ENCODE measurements at regions not wholly inside any gene's neighbourhood (a gene's known extent, or its start where the extent isn't known, plus 50 kb on each side); places are given as distances from the start of the nearest gene placed in this dataset.
"Not testable (repeated sequence)": the region's sequence is repeated elsewhere in the genome, so short reads cannot be mapped to it uniquely, and the experiment has no call there.

DNA sequence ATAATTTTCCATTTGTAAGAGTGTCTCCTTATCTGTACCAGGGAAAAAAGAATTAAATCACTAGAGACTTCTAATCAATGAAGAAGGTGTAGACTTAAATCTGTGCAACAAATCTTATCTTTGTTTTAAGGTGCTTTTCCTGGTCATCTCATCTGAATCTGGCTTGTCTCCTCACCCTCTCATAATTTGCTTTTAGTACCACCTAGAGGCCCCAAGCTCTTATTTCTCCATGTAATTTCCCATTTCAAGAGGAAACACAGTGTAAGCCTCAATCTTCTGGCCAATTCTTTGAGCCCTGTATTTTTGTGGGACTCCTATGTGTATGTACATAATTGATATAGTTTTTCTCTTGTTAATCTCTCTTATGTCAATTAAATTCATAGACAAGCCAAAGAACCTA is 1975.3 kb upstream of the CDH6 start:
- no peak for DNase-seq

DNA sequence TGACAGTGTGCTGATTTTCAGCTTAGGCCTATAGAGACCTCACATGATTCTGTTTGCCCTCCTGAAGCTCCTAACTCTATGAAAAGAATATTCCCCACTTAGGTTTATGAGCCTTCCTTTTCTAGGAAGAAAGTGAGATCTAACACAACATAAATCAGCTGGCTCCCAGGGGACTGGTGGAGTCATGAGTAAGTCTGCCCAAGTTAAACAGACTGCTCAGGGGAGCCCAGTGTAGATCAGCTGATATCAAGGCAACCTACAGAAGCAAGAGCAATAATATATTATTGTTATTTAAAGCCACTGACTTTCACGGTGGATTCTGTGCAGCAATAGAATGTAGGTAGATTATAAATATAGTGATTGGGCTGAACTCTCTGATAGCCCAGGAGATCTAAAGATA is 1978.6 kb upstream of the CDH6 start:
- no peak for DNase-seq

DNA sequence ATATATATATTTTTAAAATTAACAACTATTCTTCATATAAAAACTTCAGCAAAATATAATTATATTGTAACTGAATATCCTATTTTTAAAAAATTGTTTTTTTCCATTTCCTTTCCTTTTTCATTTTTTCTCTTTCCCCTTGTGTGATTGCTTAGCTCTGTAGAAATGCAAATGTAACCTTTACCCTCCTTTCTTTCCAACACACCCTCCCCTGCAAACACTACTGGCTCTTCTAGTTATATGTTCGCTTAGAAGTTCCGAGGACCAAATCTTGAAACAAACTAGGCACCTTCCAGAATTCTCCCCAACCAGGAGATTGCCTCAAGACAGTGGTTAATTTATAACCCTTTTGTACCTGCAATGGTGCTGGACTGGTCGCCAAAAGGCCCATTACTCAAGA is 1980.0 kb upstream of the CDH6 start:
- DNase-seq: no peak

DNA sequence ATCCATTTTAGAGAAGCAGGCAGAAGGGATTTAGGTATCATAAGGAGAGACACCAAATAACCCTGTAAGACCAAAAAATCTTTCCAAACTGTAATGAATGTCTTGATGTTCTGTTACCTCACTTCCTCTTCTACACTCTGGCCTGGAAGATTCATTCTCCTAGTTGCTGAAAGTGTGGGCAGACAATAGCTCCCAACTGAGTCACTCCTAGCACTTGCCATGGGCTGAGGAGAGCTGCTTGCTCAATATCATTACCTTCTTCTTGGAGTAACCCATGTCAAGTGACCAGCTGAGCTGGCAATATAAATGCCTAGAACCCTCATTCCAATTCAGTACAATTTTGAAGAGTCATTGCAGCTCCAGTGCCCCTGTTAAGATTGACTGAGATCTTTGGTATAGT is 1985.5 kb upstream of the CDH6 start:
- DNase-seq: no peak

GRCh38 chr5:29203049-29203448 is 1990.4 kb upstream of the CDH6 start:
- DNase-seq: no peak

DNA sequence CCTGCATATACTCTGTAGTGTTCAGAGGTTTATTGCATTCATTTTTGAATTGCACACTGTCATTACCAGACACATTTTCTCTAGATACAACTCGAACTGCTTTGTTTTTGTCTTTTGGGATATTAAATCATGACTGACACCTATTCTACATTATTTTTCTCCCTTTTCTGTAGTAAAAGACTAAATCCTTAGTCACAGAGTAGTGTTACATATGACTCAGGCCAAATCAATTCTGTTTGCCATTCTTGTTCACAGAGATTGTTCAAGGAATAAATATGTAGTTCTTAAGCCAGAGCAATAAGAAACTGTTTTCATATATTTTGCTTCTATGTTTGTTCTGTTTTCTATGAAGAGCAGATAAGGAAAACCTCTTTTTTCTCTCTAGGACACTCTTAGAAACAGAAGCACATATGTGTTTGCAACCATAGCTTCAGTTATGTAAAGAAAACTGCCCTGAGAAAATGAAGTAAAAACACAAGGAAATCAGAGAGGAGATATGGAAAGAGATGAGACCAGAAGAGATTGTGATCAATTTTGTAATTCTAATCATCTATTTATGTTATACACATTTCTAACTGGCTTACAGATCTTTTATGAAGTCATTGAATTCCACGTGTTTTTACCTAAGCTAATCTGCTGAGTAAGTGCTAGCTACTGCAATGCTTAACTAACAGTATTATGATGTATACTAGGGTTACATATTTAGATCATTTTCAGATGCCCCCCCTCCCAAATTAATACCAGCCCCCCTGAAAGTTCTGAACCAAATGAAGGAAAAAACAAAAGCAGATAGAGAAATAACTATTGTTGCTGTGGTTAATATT is 1995.6 kb upstream of the CDH6 start:
- DNase-seq: no peak

- no peak for DNase-seq
Observed at GRCh38 chr5:29193972-29194371, 1999.5 kb upstream of the CDH6 start.

- DNase-seq: not testable (repeated sequence)
Observed at GRCh38 chr5:29191269-29192048, 2002.0 kb upstream of the CDH6 start.

DNA sequence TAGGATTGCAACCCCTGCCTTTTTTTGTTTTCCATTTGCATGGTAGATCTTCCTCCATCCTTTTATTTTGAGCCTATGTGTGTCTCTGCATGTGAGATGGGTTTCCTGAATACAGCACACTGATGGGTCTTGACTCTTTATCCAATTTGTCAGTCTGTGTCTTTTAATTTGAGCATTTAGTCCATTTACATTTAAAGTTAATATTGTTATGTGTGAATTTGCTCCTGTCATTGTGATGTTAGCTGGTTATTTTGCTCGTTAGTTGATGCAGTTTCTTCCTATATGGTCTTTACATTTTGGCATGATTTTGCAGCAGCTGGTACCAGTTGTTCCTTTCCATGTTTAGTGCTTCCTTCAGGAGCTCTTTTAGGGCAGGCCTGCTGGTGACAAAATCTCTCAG is 2003.1 kb upstream of the CDH6 start:
- DNase-seq: not testable (repeated sequence)

DNA sequence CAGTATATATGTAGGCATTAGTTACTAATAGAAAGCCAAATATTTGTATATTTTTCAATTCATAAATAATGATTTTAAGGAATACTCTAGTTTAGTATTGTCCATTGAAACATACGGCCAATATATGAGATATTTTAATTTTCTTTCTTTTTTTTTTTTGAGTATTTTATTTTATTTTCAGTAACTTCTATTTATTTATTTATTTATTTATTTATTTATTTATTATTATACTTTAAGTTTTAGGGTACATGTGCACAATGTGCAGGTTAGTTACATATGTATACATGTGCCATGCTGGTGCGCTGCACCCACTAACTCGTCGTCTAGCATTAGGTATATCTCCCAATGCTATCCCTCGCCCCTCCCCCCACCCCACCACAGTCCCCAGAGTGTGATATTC is 2007.1 kb upstream of the CDH6 start:
- not testable (repeated sequence) for DNase-seq

GRCh38 chr5:29185558-29185957 is 2007.9 kb upstream of the CDH6 start:
- DNase-seq: no peak

GRCh38 chr5:29175774-29176173 is 2017.7 kb upstream of the CDH6 start:
- DNase-seq: no peak

- no peak for DNase-seq
Observed at GRCh38 chr5:29170599-29170998, 2022.9 kb upstream of the CDH6 start.

DNA sequence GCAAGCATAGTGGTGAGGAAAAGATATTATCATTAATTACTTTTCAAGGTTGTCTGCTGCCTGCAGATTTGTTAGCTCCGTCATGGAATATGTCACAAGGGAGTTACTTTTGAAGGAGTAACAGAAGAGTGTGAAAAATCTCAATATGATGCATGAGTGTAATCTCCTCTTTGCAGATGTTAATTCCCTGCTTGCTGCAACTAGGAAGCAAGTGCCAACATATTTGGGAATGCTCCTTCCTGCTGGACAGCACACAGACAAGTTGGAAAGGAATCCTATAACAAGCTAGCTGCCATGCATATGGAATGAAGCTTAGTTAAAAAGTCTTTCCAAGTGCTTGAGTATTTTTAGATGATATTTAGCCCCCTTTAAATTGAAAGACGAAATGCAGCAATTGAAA is 2023.6 kb upstream of the CDH6 start:
- DNase-seq: no peak

DNA sequence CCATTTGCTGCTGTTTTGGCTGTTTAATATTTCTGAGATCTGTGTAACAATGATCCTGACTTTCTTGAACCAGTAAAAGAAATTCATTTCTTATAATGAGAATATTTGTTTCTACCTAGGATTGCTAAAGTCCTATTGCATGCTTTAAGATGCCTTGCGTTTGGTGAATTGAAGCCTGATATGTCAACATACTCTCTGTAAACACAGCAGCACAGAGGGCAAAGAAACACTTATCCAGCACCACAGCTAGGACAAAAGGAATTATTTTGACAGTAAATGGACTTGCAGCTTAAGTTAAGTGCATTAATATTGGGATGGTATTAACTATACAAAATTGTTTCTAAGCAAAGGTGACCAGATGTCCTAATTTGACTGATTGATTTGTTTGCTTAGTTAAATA is 2031.2 kb upstream of the CDH6 start:
- DNase-seq: no peak

DNA sequence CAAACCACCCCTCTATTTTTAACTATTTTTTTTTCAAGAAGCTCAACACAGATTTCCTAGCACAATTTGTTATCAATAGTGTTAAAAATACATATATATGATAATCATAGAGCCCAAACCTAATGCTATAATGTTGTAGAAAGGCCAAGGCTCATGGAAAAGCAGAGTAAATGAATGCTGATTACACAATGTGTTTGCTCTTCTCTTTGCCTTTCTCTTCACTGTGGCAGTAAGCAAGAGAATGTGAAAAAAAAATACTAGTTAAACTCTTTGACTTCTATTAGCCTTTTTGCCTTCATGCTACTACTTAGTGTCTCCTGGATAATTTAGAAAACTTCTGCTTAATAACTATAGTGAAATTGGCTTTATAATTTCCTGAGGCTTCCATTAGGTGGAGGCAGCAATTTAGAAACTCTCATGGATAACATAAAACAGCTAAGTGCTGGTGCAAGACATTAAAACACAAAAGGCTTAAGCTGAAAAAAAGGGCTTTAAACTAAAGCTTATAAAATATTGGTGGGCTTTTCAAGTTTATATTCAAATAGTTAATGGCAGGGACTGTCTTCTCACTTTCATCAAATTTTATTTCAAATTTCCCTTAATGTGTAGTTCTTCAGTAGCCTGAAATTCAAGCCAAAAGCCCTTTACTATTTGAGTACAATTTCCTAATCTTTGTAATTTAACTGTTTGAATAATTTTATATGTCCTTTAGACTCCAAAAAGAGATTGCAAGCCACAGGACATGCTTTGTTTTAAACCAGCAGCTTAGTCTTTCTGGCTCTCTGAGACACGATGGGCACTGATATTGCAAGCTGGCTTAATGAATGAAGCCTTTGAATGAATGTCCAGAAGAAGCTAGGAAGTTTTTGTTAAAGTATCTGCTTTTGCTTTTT is 2031.8 kb upstream of the CDH6 start:
- DNase-seq: no peak

- no peak for DNase-seq
Observed at GRCh38 chr5:29157975-29158374, 2035.5 kb upstream of the CDH6 start.

DNA sequence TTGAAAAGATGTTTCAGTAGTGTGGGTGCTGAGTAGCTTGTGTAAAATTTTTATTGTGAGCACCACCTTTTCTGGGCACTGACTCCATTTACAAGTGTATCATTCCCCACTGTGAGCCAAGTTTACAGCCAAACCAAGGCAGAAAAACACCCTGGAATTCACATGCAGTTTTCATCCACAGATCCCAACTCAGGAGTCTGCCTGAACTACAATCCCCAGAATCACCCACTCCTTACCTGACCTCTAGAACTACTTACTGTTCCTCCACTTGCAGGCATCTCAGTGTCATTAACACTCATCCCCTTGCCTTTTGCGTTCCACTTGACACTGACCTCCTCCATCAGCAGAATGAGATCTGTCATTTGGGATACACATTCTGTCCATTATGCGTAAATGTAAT is 2042.6 kb upstream of the CDH6 start:
- DNase-seq: no peak

DNA sequence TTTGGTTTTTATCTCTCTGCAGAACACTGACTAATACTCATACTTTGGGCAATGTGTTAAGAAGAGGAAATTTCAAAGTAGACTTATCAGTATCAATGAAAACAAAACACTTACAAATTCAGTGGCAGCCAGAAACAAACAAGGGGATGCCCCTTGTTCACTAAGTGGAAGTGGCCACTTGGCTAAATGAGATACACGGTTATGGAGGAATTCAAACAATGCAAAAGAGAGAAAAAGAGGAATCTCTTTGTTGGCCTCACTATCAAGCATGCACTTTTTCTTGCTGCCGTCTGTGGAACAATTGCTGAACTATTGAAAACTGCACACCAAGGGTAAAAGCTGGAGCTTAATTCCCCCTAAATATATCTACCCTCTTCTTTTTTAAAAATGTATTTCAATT is 2044.9 kb upstream of the CDH6 start:
- no peak for DNase-seq

DNA sequence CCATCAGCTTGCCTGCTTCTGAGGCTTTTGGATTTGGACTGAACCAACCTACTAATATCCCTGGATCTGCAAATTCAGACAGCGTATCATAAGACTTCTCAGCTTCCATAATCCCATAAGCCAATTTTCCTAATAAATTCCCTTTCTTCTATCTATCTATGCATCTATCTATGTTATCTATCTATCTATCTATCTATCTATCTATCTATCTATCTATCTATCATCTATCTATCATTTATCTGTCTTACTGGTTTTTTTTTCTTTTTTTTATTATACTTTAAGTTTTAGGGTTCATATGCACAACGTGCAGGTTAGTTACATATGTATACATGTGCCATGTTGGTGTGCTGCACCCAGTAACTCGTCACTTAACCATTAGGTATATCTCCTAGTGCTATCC is 2045.4 kb upstream of the CDH6 start:
- no peak for DNase-seq

DNA sequence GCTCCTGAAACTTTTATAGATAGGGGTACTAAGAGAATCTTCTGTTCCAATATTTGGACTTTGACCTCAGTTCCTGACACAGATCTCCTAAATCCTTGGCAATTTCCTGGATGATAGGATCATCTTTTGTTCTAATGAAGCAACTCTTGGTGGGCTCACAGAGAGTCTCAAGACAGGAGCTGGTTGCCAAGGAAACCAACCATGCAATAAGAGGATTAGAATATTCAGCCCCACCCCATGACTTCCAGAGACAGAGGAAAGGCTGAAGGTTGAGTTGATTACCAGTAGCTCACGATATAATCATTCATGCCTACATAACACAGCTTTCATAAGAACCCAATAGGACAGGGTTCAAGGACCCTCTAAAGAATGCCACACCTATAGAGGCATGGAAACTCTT is 2050.2 kb upstream of the CDH6 start:
- DNase-seq: no peak

GRCh38 chr5:29134418-29134817 is 2059.1 kb upstream of the CDH6 start:
- no peak for DNase-seq

DNA sequence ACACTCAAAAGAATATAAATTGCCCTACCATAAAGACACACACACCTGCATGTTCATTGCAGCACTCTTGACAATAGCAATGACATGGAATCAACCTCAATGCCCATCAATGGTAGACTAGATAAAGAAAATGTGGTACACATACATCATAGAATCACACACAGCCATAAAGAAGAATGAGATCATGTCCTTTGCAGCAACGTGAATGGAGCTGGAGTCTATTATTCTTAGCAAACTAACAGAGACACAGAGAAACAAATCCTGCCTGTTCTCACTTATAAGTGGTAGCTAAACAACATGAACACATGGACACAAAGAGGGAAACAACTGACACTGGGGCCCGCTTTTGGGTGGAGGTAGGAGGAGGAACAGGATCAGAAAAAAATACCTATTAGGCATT is 2062.2 kb upstream of the CDH6 start:
- no peak for DNase-seq

Data from T-helper 1 cell (primary cell).